Keratinocyte (primary cell): ENCODE measurements at regions not wholly inside any gene's neighbourhood (a gene's known extent, or its start where the extent isn't known, plus 50 kb on each side); places are given as distances from the start of the nearest gene placed in this dataset.

Experiments used
- DNase-seq: peaks from one replicate; pipeline ENCODE4 v3.0.0-alpha.2; 2011; ENCODE audit warnings: low read depth, missing footprints, low spot score
- FAIRE-seq: peaks from 2 replicates; lab custom pipeline; 2011; peaks lifted over from hg19 to GRCh38; lab: Jason Lieb, UNC
- H2AFZ ChIP-seq: 2 replicates; pipeline ENCODE4 v1.6.0; 2012; ENCODE audit warnings: low read length, control low read depth, inconsistent platforms; ENCODE audit not compliant: control insufficient read depth
- H3K27ac ChIP-seq: 2 replicates; pipeline ENCODE4 v1.5.1; 2011; ENCODE audit warnings: low read length; ENCODE audit not compliant: control insufficient read depth, insufficient read depth
- H3K27me3 ChIP-seq: 3 replicates; pipeline ENCODE4 v1.6.0; 2011; ENCODE audit warnings: low read length; ENCODE audit not compliant: control insufficient read depth, insufficient read depth; ENCODE audit errors: extremely low read depth
- H3K36me3 ChIP-seq, 2 experiments: 2 replicates in 1 of 2; 3 replicates in 1 of 2; pipeline ENCODE4 v1.5.1; 2011; ENCODE audit warnings: low read length in 2 of 2, mild to moderate bottlenecking in 1 of 2; ENCODE audit not compliant: control insufficient read depth in 2 of 2, insufficient read depth in 2 of 2; ENCODE audit errors: extremely low read depth in 1 of 2
- H3K4me1 ChIP-seq: 3 replicates; pipeline ENCODE4 v1.5.1; 2011; ENCODE audit warnings: low read length; ENCODE audit not compliant: control insufficient read depth, insufficient read depth; ENCODE audit errors: extremely low read depth
- H3K4me2 ChIP-seq: 3 replicates; pipeline ENCODE4 v1.6.0; 2011; ENCODE audit warnings: low read depth, low read length; ENCODE audit not compliant: control insufficient read depth, insufficient read depth; ENCODE audit errors: extremely low read depth
- H3K4me3 ChIP-seq, 3 experiments: fragments of 200-600 bp in 1 of 3; sonication (generic) in 1 of 3; 2 replicates in 2 of 3; 3 replicates in 1 of 3; pipeline ENCODE4 v1.5.1; 2011 to 2016; ENCODE audit warnings: low read length in 3 of 3, mild to moderate bottlenecking in 3 of 3, control low read depth in 2 of 3, inconsistent platforms in 1 of 3, low read depth in 1 of 3, mixed read lengths in 1 of 3, mixed run types in 1 of 3, moderate library complexity in 1 of 3; ENCODE audit not compliant: control insufficient read depth in 2 of 3, insufficient read depth in 2 of 3; ENCODE audit errors: extremely low read depth in 1 of 3
- H3K79me2 ChIP-seq: 2 replicates; pipeline ENCODE4 v1.6.0; 2012; ENCODE audit warnings: low read length; ENCODE audit not compliant: control insufficient read depth, insufficient read depth
- H3K9ac ChIP-seq: 3 replicates; pipeline ENCODE4 v1.6.0; 2011; ENCODE audit warnings: low read length; ENCODE audit not compliant: control insufficient read depth, insufficient read depth; ENCODE audit errors: extremely low read depth
- H3K9me1 ChIP-seq: 3 replicates; pipeline ENCODE4 v1.6.0; 2011; ENCODE audit warnings: low read length; ENCODE audit not compliant: control insufficient read depth, insufficient read depth; ENCODE audit errors: extremely low read depth
- H3K9me3 ChIP-seq: 2 replicates; pipeline ENCODE4 v1.5.1; 2012; ENCODE audit warnings: low read depth, low read length; ENCODE audit not compliant: control insufficient read depth
- H4K20me1 ChIP-seq: 3 replicates; pipeline ENCODE4 v1.6.0; 2011; ENCODE audit warnings: low read length; ENCODE audit not compliant: control insufficient read depth, insufficient read depth; ENCODE audit errors: extremely low read depth
- EZH2 ChIP-seq: IDR thresholded peaks from one replicate; pipeline ENCODE4 v1.6.1; 2012; ENCODE audit warnings: inconsistent platforms, mild to moderate bottlenecking, low read length, moderate library complexity
- dilution Hi-C: fragments of 300-500 bp; cut with MboI; formaldehyde crosslinking; loops from one replicate; pipeline ENCODE4 v1.7.0; 2020; ENCODE audit warnings: low sequenced_read_pairs; ENCODE audit not compliant: extremely low pct_ligation_motif_present
- TF ChIP-seq, protein P1 (sequence below), 3 experiments: IDR thresholded peaks in 1 of 3; conservative IDR thresholded peaks in 1 of 3; optimal IDR thresholded peaks in 1 of 3; 2 replicates in 2 of 3; 3 replicates in 1 of 3; pipeline versions ENCODE3 to v1.5.1; 2011; ENCODE audit warnings: low read length in 3 of 3, mild to moderate bottlenecking in 3 of 3, moderate library complexity in 2 of 3, control low read depth in 1 of 3, inconsistent platforms in 1 of 3; ENCODE audit not compliant: insufficient read depth in 2 of 3; ENCODE audit errors: extremely low read depth in 1 of 3

DNA sequence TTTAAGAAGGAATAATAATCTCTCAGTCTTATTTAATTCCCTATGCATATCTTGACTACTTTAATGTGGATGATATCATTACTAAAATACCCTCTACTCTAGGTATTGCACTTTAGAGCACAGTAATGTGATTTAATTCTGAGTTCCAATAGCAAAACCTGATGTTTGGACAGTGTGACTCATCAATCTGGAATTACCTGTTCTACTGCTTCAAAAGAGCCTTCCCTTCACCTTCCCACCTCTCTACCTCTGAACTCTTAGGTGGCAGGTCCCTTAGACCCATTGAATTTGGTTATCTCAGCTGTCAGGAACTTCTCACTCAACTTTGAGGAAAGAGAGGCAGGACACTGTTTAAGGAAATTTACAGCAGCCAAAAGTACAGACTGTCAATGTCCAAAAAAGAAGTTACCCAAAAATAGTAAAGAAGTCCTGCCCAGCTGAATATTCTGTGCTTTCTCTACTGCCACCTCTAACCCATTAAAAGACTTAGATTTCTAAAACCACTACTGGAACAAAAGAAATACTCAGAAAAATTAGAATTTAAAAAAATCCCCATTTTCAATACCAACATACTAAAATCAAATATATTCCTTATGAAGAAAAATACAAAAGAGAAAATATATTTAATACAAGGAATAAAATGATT is 123.1 kb upstream of the GPM6A start:
- H3K4me3 ChIP-seq: no peak overlapping the region
- peak; percentile 41 for FAIRE-seq
- H3K9ac ChIP-seq: no peak overlapping the region
- H3K79me2 ChIP-seq: no peaks in the 10 kb centered on the region
- H3K4me2 ChIP-seq: no peak overlapping the region
- no peaks in the 10 kb centered on the region for H4K20me1 ChIP-seq
- DNase-seq: no peak
- H3K4me1 ChIP-seq: peaks cover 4% of the 10 kb centered on the region
- no peaks in the 10 kb centered on the region for H3K9me1 ChIP-seq
- dilution Hi-C loops: no loop called here
- H2AFZ ChIP-seq: no peak overlapping the region
- no peaks in the 10 kb centered on the region for H3K27me3 ChIP-seq
- H3K9me3 ChIP-seq: no peaks in the 10 kb centered on the region
- H3K27ac ChIP-seq: no peak overlapping the region
- no peaks in the 10 kb centered on the region for H3K36me3 ChIP-seq
- no peak for TF ChIP-seq EZH2
- TF ChIP-seq, protein P1, sequence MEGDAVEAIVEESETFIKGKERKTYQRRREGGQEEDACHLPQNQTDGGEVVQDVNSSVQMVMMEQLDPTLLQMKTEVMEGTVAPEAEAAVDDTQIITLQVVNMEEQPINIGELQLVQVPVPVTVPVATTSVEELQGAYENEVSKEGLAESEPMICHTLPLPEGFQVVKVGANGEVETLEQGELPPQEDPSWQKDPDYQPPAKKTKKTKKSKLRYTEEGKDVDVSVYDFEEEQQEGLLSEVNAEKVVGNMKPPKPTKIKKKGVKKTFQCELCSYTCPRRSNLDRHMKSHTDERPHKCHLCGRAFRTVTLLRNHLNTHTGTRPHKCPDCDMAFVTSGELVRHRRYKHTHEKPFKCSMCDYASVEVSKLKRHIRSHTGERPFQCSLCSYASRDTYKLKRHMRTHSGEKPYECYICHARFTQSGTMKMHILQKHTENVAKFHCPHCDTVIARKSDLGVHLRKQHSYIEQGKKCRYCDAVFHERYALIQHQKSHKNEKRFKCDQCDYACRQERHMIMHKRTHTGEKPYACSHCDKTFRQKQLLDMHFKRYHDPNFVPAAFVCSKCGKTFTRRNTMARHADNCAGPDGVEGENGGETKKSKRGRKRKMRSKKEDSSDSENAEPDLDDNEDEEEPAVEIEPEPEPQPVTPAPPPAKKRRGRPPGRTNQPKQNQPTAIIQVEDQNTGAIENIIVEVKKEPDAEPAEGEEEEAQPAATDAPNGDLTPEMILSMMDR (optimal IDR thresholded peaks at IDR 0.05 in 1 of 3, IDR thresholded peaks at IDR 0.05 in 1 of 3, conservative IDR thresholded peaks at IDR 0.05 in 1 of 3; ENCODE audit: extremely low read depth in 1 of 3, insufficient read depth in 2 of 3, low read length in 3 of 3): no peak

DNA sequence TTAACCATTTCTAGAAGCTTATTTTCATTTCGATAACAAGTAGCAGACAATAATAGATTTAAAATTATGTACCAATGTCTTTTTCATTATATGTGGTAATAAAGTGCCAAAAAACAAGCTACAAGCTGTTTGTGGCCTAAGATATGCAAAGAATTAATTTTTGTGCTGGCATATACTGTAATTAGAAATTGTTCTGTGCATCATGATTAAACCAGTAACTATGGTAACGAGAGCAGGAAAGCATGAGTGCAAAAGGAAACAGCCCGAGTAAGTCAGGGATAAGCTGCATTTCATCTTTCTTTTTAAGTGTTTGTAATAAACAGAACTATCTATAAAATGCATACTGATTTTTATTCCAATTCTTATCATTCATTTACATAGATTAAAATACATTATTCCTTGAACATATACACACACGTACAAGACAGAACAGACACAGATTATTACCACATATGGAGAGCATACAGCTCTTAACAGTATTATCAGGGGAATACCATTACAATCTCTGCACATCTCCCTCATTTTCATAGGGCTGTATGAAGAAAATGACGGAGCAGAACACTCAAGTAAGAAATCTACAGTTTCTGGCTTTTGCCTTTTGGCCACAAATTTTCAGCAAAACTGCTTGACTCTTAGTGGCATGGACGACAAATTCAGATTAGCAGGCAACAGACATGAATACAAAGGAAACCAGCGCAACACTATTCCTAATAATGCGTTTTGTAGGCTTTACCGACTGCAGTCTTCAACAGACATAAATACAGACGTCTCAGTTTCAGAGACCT is 121.3 kb upstream of the WDR17 start:
- no peak for FAIRE-seq
- no peaks in the 10 kb centered on the region for H3K4me1 ChIP-seq
- no peak overlapping the region for H3K27ac ChIP-seq
- no peak overlapping the region for H3K4me3 ChIP-seq
- no peaks in the 10 kb centered on the region for H3K9me3 ChIP-seq
- dilution Hi-C loops: no loop called here
- H2AFZ ChIP-seq: no peak overlapping the region
- no peak overlapping the region for H3K9ac ChIP-seq
- TF ChIP-seq, protein P1 (optimal IDR thresholded peaks at IDR 0.05 in 1 of 3, IDR thresholded peaks at IDR 0.05 in 1 of 3, conservative IDR thresholded peaks at IDR 0.05 in 1 of 3; ENCODE audit: extremely low read depth in 1 of 3, insufficient read depth in 2 of 3, low read length in 3 of 3): no peak
- TF ChIP-seq EZH2: no peak
- no peak overlapping the region for H3K4me2 ChIP-seq
- no peaks in the 10 kb centered on the region for H3K36me3 ChIP-seq
- no peak for DNase-seq
- H3K27me3 ChIP-seq: no peaks in the 10 kb centered on the region
- no peaks in the 10 kb centered on the region for H4K20me1 ChIP-seq
- no peaks in the 10 kb centered on the region for H3K79me2 ChIP-seq
- H3K9me1 ChIP-seq: no peaks in the 10 kb centered on the region
